Left renal cortex interstitium (tissue), 4 donors: ENCODE measurements at regions not wholly inside any gene's neighbourhood (a gene's known extent, or its start where the extent isn't known, plus 50 kb on each side); places are given as distances from the start of the nearest gene placed in this dataset.
"Not testable (repeated sequence)": the region's sequence is repeated elsewhere in the genome, so short reads cannot be mapped to it uniquely, and the experiment has no call there.

Experiments used
- DNase-seq, 4 donors: peaks; one replicate each; pipeline ENCODE4 v3.0.0-alpha.2; 2013; ENCODE audit warnings: low read depth in 4 of 4, low spot score in 2 of 4, missing footprints in 1 of 4

DNA sequence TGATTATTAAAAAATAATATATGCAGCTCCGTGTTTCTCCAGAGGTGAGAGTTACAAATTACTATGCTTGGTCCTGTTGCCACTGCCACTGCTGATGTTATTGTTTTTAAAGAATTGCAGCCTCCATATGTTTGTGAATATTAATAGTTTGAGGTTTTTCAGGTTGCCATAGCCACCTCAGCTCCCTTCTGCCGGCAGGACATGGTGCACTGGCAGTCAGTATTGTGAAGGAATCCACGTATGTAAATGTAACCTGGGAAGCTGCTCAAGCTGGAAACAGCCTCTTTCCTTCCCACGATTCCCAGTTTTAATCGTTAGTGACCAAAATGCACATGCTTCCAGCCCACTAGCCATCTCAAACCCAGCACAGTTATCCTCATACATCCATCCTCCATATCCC is 184.4 kb upstream of the CCNG1 start:
- DNase-seq = no peak

GRCh38 chr5:163259495-163259894 is 177.9 kb upstream of the CCNG1 start:
- no peak for DNase-seq

- no peak for DNase-seq
These were observed 176.9 kb upstream of the CCNG1 start for GRCh38 chr5:163260471-163260870.

DNA sequence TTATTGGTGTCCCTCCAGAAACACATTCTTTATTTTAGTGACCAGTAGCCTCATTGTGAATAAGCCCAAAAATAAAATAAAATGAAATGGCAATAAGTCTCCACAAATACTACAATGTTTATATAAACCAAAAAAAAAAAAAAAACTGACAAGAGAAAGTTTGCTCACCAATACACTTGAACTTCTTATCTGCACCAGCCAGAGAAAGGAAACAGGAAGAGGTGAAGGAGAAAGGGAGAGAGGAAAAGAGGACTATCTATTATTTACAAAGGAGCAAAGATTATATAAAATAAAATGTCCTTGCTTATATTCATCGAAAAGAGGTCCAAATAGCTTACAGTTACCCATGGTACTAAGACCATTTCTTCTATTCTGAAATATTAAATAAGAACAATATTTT is 176.4 kb upstream of the CCNG1 start:
- DNase-seq = no peak

DNA sequence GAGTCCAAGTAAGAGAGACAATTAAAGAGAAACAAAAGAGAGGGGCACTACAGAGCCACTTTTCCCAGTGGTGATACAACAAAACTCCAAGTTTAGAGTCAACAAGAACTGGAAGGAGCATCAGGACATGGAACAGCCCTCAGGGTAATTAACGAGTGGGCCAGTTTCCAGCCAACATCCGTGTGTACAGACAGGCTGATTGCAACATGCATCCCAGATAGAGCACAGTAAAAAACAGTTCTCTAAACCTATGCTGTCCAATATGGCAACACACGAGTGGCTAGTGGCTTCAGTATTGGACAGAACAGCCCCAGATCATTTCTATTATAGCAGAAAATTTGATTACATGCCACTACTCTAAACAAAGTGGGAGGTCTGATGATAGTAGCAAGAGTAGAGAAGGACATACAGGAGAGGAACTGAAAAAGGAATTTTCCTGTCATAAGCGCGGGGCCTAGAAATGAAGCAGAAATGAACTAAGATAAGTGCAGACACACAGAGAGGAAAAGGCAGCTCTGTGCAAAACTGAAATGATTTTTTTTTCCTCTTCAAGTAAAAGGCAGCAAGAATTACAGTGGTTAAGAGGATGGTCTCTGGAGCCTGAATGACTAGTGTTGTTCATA is 175.6 kb upstream of the CCNG1 start:
- no peak for DNase-seq

DNA sequence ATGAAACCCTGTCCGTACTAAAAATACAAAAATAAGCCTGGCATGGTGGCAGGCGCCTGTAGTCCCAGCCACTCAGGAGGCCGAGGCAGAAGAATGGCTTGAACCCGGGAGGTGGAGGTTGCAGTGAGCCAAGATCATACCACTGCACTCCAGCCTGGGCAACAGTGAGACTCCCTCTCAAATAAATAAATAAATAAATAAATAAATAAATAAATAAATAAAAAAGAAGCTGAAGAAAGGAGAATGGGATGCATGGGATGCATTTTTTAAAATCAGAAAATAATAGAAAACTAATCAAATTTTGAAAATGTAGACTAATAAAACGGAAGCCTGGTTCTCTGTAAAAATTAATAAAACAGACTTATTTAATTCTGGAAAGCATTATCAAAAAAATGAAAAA is 171.1 kb upstream of the CCNG1 start:
- not testable (repeated sequence) for DNase-seq

- DNase-seq = peak in 2 of 4 donors; percentile 5 to 23
These were observed 167.8 kb upstream of the CCNG1 start for GRCh38 chr5:163269624-163270023.

DNA sequence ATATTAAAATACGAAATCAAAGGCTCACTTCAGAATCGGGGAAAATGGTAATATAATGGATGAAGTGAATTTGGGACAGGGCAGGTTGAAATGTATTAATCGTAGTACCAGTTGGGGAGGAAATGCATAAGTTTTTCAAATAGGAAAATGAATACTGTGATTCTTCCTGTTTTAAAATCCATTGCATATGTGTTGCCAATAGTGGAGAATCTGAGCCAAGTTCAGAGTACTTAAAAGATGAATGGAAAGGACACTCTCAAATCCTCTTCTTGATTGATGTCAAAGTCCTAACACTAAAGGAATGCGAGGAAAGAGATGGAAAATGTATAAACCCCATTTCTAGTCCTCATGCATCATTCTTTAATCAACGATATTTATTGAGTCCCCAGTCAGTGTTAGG is 160.9 kb upstream of the CCNG1 start:
- DNase-seq = no peak

GRCh38 chr5:163280897-163281296 is 156.5 kb upstream of the CCNG1 start:
- not testable (repeated sequence) for DNase-seq

- no peak for DNase-seq
These were observed 155.9 kb upstream of the CCNG1 start for GRCh38 chr5:163281512-163281911.

DNA sequence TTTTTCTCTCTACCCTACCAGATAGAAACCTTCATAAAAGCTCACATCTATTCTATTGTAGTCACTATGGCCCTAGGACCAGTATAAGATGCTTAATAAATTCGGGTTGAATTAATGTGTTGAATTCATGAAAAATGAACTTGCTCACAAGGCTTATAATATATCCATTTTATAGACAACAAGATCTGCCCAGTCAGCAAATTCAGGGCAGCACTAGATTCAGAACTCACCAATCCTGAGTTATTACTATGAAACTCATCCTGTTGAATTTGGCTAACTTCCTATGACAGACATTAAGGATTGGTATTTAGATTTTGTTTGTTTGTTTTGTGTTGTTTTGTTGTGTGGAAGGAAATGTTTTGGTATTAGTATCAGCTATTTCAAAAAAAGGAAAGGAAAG is 143.6 kb upstream of the CCNG1 start:
- no peak for DNase-seq

DNA sequence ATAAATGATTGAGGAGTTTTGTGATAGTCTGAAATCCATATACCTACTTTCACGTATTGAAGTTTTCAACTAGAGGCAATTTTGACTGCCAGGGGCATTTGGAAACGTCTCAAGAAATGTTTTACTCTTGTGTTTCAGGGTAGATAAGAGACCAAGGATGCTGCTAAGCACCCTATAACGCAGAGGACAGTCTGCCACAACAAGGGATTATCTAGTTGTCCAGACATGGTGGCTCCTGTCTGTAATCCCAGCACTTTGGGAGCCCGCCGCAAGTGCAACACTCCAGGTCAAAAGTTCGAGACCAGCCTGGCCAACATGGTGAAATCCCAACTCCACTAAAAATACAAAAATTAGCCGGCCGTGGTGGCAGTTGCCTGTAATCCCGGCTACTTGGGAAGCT is 133.7 kb upstream of the CCNG1 start:
- no peak for DNase-seq

- no peak for DNase-seq
These were observed 131.7 kb upstream of the CCNG1 start for GRCh38 chr5:163305655-163306054.

DNA sequence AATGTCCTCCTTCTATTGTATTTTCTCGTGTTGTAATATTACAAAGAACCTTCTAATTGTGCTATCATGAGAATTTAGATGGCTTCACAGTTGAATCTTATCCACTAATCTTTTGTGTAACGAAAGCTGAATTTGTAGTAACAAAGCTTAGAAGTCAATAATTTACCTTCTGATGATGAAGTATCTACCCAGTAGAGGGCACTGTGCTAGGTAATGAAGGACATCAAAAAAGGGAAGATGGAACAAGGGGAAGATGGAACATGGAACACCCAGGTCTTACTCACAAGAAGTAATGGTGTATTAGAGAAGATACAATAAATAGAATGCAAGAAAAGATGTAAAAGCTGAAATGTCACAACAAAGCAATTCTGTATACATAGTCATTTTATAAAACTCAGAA is 131.0 kb upstream of the CCNG1 start:
- DNase-seq = no peak

DNA sequence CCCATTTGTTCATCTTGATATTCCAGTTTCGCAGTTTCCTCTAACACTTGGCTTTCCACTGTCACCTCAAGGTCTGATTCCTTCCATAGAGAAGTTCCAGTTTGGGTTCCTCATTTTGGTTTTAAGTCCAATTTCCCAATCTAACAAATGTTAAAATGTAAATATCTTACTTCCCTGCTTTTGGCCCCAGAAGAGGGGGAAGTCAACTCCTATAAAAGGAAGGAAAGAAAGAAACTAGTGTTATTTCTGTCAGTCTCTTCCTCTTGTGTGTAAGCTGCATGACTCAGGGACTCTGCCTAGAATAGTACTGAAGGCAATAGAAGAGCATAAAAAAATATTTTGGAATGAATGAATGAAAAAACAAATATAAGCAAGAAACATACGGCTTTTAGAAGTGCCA is 127.5 kb upstream of the CCNG1 start:
- DNase-seq = no peak

GRCh38 chr5:163310997-163311396 is 126.4 kb upstream of the CCNG1 start:
- DNase-seq = no peak

- no peak for DNase-seq
These were observed 124.8 kb upstream of the CCNG1 start for GRCh38 chr5:163312598-163312997.

- not testable (repeated sequence) for DNase-seq
These were observed 124.3 kb upstream of the CCNG1 start for GRCh38 chr5:163313049-163313448.

DNA sequence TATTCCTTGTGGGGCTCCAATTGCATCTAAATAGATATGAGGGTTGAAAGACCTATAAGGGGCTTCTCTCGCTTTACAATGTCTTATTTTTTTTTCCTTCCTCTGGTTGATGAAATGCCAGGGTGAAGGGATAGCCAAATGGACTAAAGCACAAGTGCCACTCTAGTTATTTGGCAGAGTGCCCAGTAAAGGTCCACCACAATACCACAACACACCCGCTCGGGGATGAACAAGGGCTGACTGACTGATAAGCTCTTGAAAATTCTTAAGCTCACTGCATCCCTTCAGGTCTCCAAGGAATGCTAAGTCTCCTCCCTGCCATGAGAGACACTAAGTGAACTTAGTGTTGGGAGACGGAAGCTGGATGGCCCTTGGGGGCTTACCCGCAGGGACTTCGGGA is 121.0 kb upstream of the CCNG1 start:
- not testable (repeated sequence) for DNase-seq

DNA sequence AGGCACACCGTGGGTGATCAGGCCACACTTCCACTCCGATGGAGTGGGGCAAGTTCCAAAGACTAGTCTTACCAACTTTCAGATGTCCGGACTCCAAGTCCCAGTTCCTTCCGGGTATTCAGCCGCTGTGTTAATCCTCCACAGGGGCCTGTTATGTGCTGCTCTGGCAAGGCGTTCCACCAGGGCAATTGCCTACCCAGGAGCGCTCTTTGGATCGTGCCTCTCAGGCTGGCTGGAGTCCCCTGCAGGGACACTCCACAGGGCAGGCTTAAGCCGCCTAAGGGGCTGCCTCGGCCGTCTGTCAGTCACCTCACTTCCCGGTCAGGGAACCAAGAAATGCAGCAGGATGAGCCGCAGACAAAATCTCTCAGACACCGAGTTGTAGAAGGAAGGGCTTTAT is 118.7 kb upstream of the CCNG1 start:
- no peak for DNase-seq

DNA sequence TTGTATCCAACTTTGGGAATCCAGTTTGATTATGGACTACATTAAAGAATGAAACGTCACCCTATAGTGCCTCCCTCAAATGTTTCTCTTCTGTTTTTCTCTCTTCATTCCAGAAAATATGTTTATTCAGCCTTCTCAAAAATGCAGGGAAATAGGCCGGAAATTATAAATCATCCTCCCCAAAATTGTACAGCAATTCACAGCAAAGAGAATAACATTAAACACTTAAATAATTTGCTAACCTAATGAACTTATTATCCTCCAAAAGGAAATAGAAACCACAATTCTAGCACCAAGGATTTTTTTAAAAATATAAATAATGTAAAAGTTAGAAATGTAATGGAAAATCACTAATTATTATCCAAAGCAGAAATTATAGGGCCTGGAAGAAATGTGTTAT is 115.9 kb upstream of the CCNG1 start:
- DNase-seq = no peak

- no peak for DNase-seq
These were observed 106.4 kb upstream of the CCNG1 start for GRCh38 chr5:163330723-163331668.
